NCI-H345 treated with DMSO at 0.1 percent for 48 hours (cell line): ENCODE measurements at regions not wholly inside any gene's neighbourhood (a gene's known extent, or its start where the extent isn't known, plus 50 kb on each side); places are given as distances from the start of the nearest gene placed in this dataset.
A peak's percentile ranks its signal among the peaks of the same experiment; 100 is the strongest.

ENCODE experiments used
- DNase-seq: peaks from one replicate; lab custom pipeline; 2025; ENCODE audit not compliant: unreplicated experiment; lab: John Stamatoyannopoulos, UW

DNA sequence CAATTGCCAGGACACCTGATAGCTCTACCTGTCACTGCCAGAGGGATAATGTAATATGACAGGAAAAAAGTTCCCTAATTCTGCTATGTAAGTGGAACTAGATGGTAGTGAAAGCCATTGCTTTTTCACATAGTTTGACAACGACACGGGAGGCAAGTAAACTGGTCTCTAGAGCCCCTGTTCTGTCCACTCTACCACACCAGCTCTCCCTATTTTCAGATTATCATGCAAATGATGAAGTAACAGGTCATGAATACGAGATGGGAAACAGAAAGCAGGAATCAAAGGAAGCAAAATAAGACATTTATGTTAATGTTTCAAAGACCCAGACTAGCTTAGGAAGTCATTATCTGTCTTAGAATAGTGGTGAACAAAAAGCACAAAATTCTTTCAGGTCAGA, 56.2 kb downstream of the TAF11L14 start:
- DNase-seq = no peak

DNA sequence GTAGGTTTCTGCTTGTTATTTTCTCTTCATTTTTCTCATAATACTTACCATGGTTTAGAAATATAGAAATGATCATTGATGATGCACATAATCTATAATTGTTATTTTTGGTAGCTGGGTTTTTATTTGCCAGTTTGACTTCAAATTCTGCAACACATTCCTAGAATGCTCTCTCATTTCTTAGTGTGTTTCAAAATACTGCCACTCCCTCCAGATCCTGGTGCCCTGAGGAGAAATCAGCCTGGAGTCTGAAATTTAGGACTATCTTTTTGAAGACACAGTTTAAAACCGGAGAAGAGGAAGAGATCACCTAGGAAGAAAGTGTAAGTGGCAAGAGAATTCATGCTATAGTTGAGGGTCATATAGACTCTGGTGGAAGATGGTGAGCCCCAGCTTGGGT, 57.5 kb downstream of the TAF11L14 start:
- DNase-seq = no peak

DNA sequence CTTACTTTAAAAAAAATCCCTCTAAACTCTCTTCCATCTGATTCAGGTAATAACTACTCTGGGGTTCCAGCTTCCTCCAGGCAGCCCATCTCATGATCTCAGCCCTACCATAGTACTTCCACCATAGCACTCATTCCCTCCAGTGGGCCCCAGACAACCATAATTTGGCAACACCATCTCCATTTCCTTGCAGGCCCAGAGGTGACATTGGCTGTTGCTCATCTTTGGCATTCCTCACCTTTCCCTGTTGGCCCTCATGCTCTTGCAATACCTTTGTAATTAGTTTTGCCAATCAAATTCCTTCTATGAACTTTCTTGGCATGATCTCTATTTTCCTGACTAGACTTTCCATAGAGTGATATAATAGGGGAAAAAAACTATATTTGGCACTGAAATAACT, 60.1 kb downstream of the TAF11L14 start:
- DNase-seq = no peak

DNA sequence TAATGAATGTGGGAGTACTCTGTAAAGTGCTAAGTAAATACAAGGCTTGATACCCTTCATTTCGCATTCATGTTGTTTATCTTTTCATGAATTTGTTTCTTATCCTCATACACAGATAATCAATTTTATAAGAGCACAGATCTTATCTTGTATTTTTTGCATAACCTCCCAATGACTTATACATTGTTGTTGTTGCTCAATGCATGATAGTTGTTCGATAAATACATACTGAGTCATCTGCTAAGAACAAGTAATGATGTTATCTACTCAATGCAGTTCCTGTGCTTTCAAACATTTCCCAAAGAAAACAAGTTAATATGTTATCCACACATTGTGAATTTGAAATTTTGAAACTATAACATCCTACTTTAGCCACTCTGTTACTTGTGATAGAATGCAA, 60.7 kb downstream of the TAF11L14 start:
- no peak for DNase-seq

DNA sequence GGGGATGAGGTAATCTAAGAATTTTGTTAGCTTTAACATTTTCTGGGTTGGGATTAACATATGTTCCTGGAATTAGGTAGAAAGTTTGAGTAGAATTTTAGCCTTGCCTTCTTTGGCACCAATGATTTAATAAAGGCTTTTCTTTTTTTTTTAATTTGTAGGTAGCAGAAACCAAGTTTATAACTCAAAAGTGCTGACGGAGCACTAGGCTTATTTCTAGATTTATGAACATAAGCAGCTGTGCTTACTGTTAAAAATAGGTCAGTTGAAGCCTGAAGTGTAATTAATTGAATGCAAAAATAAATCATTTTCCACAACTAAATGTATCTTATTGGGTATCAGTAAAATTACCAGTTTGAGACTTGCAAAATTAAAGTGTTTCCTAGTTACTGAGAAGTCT, 62.4 kb downstream of the TAF11L14 start:
- no peak for DNase-seq

DNA sequence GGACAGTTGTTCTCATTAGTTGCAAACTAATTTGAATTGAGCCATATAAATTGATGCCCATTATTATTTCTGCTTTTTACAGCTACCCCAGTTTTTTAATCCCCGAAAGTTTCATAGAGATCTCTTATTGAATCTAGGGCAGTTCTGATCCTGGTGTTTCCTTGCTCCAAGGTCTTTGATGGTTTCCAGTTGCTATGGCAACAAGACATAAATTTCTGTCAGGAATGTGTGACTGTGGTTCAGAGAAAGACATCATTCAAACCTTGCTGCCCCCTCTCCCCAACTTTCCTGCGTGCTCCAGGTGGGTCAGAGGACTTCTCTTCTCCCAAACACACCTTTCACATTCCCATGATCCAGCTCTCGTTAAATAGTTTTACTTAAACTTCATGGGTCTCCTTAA, 63.4 kb downstream of the TAF11L14 start:
- no peak for DNase-seq

DNA sequence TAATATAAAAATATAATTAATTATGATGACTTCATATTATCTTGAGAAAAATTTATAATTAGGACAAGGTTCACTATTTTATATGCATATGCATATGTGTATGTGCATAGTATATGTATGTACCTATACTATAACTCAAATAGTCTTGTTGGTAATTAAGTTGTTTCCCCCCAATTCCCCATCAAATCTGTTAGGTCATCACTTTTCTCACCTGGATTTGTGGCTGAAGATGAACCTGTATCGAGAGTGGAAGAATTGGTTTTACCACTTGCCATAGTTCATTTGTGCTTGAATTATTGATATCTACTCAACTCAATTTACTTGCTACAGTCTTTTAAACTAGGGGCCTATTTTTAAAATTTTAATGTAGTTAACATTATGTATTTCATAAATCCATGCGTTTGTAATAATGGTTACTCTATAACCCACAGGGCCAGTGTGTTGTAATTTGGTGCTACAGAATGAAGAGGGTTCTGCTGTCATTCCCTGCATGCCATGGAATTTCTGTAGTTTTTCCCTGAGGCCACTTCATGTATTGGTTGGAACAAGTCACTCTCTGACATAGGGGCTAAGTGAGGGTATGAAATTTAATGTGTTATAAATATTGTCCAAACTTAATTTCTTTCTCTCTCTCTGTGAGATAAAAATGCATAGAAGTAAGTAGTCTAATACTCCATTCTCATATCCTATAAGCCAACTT, 74.9 kb downstream of the TAF11L14 start:
- no peak for DNase-seq

DNA sequence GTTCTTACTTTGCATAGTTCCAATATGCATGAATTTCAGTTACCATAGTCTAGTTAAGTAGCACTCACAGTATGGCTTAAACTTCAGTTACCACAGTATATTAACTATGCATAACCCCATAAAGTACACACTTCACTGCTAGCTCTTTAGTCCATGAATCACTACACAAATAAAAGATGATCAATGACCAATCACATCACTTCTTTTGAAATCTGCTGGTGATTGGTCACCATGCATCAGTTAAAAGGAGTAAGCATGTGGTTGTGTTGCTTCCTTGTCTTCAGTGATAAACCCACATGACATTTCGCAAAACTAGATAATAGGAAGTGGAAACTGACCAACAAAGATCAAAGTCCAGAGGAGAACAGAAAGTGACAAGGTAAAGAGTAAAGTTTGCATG, 79.0 kb downstream of the TAF11L14 start:
- no peak for DNase-seq

DNA sequence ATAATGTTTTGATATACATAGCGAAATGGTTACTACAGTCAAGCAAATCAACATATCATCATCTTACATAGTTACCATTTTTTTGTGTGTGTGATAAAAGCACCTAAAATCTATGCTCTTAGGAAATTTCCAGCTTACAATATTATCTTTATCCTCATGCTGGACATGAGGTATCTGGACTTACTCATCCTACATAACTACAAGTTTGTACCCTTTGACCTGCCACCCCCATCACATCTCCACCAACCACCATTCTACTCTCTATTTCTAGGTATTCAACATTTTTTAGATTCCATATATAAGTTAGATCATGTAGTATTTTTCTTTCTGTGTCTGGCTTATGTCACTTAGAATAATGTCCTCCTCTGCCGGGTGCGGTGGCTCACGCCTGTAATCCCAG, 79.9 kb downstream of the TAF11L14 start:
- DNase-seq = no peak

DNA sequence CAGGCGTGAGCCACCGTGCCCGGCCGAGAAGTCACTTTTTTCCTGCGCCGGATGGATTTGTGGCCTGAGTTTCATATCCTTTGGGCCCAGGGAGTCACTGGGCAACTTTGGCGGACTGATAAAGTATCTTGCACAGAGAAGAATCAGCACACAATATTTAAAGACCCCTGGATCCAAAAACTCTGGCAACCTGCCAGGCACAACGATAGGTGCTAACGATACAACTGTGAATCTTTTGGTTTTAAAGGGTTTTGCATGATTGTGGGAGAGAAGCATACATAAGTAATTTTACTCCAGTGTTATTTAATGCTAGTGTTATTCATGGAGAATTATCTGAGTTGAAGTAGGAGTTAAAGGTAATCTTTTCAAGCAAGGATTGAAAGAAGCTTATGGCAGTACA, 85.3 kb downstream of the TAF11L14 start:
- DNase-seq = no peak

DNA sequence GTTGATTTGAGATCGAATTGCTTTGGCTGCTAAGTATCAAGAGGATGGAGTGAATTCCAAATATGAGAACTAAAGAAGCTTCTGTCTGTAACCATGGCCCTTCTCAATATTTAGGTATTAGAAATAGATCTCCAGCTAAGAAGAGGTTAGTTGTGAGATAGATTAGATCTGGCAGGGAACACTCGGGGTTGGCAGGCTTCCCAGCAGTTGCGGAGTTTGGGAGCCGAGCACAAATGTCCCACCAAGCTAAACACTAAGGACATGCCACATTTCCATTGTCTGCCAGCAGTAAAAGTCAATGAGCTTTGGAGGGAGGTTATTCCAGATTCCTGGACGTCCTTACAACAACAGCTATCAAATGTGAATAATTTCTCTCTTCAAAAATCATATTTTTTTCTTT, 85.8 kb downstream of the TAF11L14 start:
- peak; percentile 29 for DNase-seq

DNA sequence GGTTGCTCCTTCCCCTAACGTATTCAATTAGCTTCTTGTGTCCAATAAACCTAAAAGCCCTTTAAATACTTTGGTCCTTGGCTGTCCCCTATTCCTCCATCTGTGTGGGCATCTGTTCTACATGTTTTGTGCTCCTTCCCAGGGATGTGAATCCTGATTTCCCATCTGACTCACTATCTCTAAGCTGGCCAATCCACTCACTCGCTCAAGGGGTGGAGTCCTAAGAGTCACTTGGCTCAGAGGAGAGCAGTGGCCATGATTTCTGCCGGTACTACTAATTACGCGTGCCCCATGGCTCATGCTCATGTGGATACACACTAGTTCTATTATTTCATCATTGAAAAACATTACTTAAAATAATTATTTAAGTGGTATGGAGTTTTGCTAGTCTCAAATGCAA, 89.6 kb downstream of the TAF11L14 start:
- no peak for DNase-seq

DNA sequence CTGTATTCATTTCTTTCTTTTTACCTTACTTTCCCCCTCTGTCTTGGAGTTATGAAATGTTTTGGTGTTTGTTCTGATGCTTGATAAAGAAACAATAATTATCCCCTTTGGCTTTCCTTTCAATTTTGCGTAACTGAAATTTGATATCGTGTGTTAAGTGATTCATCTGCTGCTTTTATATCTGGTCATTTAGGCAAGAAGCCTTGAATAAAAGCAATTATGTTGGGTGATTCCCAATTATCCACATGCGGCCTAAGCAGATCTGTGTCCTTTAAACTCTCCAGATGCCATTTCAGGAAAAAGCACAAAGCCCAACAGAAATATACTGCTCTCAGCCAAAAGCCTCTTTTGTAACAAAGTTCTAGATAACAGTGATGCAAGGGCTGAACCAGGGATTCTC, 92.8 kb downstream of the TAF11L14 start:
- peak; percentile 13 for DNase-seq

DNA sequence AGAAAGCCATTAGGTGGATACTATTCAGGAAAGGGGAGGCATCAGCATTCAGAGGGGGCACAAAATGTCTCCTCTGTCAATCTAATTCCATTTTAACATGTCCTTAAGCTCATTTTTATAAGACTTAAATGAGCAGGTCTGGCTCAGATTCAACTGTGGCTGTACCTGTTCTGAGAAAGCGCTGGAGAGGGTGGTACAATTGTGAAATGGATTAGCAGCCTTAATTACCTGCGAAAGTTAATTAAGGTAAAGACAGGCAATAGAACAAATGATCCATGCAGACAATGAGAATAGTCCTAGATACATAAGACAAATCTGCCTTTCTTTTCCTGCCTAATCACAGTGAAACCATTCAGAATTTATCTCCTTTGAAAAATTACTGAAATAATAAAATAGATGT, 96.2 kb downstream of the TAF11L14 start:
- no peak for DNase-seq

DNA sequence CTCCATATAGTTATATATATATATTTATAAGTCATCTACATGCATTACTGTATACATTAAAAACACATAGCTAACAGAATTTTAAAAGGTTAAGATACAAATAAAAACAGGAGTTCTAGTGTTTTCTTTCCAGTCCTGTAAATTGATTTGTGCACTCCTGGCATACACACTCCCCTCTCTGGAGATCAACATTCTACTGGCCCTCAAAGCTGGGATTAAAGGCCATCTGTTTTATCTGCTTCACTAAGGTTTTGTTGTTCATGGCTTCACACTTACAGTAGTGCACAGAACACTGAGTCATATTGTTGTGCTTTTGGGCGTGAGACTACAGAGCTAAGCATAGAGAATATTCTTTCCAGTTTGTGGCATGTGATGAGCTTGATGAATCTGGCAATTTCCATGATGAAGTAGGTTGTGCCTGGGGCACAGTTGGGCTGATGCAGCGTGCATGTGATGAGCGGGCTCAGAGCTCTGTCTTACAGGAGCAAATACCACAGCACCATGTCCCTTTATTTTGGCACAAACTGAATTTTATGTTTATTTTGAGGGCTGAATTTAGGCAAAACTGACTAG, 98.2 kb downstream of the TAF11L14 start:
- no peak for DNase-seq

DNA sequence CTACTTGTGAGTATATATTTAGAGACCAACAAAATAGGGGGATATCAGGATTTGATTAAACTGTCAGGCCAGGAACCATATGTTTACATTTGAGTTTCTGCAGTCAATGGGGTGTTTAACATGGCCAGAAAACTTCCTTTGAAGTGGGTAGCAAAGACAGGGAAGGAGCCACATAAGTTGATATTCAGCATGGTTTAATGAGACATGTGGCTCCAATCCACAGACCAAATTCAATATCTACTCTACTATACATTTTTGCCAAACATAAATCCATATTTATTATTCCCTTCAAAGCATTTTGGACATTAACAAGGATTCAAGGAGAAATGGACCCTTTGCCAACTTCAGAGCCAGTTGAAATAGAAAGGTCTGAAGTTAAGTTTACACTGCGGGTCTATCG, 99.8 kb downstream of the TAF11L14 start:
- DNase-seq = no peak

DNA sequence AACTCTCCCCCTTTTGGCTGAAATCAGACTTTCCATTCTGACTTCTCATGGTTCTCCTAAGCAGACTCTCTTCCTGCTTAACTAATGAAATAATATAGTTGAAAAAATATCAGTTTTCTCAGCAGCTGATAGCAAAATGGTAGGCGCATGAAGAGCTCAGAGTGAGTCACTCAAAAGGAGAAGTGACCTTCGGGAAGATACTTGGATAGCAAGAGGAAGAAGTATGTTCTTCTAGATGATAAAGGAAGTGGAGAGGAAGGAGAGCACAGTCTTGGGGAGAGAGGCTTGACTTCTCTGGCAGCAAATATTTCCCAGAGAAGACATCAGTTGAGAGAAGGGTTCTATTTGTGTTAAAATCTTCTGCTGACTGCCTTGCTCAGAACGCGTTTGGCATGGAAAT, 101.5 kb downstream of the TAF11L14 start:
- no peak for DNase-seq

DNA sequence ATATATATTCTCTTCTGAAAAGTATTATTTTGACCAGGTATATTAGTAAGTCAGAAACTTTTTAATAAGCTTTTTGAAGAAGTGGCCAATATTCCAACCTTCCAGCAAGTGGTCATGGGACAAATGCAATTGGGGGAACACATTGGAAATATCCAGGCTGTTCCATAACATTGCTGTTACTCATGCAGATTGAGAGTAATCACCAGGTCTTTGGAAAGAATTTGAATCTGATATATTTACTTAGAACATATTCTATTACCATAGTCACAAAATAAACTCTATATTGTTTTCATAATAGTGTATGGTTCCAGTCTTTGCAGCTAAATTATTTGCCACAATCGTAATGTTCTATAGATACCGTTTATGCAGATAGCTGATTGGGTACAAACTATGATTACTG, 102.8 kb downstream of the TAF11L14 start:
- no peak for DNase-seq

DNA sequence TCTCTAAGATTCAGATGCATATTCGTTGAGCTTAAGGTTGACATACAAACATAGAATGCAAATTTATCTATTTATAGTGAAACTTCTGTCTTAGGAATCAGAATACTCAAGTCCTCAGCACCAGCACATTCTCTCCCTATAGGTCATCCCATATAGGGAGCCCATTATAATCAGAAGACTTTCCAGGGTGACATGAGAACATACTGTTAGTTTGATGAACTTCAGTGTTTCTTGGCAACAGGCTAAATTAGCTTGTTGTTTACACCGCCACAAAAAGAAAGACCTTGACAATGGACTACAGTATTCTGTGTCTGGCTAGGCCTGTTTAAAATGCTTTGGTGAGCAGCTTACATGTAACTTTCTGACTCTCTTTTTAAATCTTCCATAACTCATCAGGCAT, 104.2 kb downstream of the TAF11L14 start:
- no peak for DNase-seq

DNA sequence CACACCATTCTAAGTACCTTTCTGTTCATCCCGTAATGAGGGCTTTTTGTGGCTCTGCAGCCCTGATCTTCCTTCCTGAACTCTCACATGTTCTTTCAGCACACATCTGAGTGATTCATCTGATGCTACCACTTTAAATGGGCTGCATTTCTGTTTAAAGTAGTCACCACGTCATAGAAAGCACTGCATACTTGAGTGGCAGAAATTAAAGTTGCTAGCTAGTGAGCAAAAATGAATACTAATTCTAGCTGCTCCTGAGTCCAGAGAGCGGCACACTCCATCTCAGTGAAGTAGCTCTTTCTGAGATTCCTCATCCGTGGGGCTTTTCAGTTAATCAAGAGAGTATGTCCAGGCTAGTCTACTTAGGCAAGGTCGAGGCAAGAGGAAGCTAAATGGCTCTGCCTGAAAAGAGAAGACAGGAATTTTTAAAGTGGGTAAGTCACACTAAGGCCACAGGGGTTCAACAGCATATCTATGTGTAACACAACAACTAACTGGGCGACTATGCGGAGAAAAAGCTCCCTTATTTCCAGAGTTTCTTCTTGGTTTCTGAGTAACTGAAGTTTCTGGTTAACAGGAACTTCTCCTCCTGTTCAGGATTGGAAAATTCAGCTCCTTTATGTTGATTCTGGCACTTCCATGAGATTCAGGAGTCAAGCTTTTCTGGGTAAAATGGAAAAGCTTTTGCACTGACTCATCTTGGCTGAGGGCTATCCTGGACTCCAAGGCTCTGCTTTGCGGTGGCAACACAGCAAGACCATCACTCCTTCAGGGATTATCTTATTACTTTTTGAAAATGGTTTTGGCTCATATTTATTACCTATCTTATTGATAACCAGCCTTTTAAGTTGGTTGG, 109.5 kb downstream of the TAF11L14 start:
- DNase-seq = no peak

DNA sequence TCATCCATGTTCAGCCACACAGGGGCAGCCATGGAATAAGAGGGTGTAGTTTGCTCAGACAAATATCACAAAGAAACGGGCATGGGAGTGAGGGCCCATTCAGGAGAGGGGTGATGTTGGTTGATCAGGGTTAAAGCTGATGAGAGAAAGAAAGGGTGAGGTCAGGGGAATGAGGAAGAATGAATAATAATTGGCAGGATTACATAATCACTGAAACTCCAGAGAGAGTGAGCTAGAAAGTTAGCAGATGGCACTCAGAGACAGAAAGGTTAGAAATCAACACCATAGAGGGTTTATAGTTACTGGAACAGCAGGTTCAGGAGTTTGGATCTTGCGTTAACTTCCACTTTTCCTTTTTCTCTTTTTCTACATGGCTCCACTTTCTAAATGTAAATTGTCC, 113.9 kb downstream of the TAF11L14 start:
- no peak for DNase-seq

DNA sequence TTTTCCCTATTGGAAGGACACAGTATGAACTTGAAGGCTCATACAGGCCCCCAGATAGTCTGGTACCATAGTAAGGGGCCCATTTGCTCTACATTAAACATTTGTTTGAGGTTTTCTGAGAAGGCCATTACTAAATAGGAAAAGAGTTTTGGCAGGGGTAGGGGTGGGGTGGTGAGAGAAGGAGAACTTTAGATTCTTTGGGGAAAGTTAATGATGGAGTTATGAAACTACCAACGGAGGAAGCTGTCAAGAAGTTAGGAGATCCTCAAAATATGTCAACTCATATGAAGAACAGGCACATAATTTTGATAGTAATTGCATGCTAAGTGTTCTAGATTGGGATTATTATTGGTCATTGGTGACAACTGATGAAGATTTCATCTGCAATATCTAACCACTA, 114.7 kb downstream of the TAF11L14 start:
- DNase-seq = no peak
